Hepatocyte (in vitro differentiated cells): ENCODE measurements at regions not wholly inside any gene's neighbourhood (a gene's known extent, or its start where the extent isn't known, plus 50 kb on each side); places are given as distances from the start of the nearest gene placed in this dataset.
"Not testable (repeated sequence)": the region's sequence is repeated elsewhere in the genome, so short reads cannot be mapped to it uniquely, and the experiment has no call there.

ENCODE experiments used
- DNase-seq: peaks from one replicate; pipeline ENCODE4 v3.0.0-alpha.2; 2016; ENCODE audit warnings: low spot score
- H2AFZ ChIP-seq: fragments of 200-600 bp; sonication (generic); 2 replicates; pipeline ENCODE4 v1.6.0; 2016; ENCODE audit warnings: antibody characterized with exemption, mild to moderate bottlenecking
- H3K27ac ChIP-seq: fragments of 200-600 bp; sonication (generic); 2 replicates; pipeline ENCODE4 v1.5.1; 2016; ENCODE audit warnings: mild to moderate bottlenecking
- H3K27me3 ChIP-seq: fragments of 200-600 bp; sonication (generic); 2 replicates; pipeline ENCODE4 v1.6.1; 2016
- H3K36me3 ChIP-seq: fragments of 200-600 bp; sonication (generic); replicated peaks from 2 replicates; pipeline ENCODE4 v1.5.1; 2016; ENCODE audit warnings: low read depth; ENCODE audit not compliant: insufficient read depth
- H3K4me1 ChIP-seq: fragments of 200-600 bp; sonication (generic); 2 replicates; pipeline ENCODE4 v1.5.1; 2016; ENCODE audit warnings: mild to moderate bottlenecking, moderate library complexity; ENCODE audit not compliant: insufficient read depth
- H3K4me2 ChIP-seq: fragments of 200-600 bp; sonication (generic); 2 replicates; pipeline ENCODE4 v1.6.0; 2016
- H3K4me3 ChIP-seq: fragments of 200-600 bp; sonication (generic); 2 replicates; pipeline ENCODE4 v1.5.1; 2016; ENCODE audit warnings: mild to moderate bottlenecking
- H3K79me2 ChIP-seq: fragments of 200-600 bp; sonication (generic); 2 replicates; pipeline ENCODE4 v1.6.0; 2017; ENCODE audit warnings: mild to moderate bottlenecking
- H3K9me2 ChIP-seq: fragments of 200-600 bp; sonication (generic); replicated peaks from 2 replicates; pipeline ENCODE4 v1.6.0; 2017; ENCODE audit warnings: mild to moderate bottlenecking; ENCODE audit not compliant: insufficient read depth
- H3K9me3 ChIP-seq: fragments of 200-600 bp; sonication (generic); 2 replicates; pipeline ENCODE4 v1.5.1; 2016; ENCODE audit warnings: low read depth, mild to moderate bottlenecking
- H4K20me1 ChIP-seq: fragments of 200-600 bp; sonication (generic); 2 replicates; pipeline ENCODE4 v1.6.0; 2016; ENCODE audit warnings: mild to moderate bottlenecking; ENCODE audit not compliant: insufficient read depth, poor library complexity, severe bottlenecking
- CTCF ChIP-seq: fragments of 200-600 bp; sonication (generic); IDR thresholded peaks from 2 replicates; pipeline ENCODE4 v1.5.1; 2016; ENCODE audit warnings: antibody characterized with exemption, mild to moderate bottlenecking; ENCODE audit not compliant: poor library complexity
- EZH2 ChIP-seq: fragments of 200-600 bp; sonication (generic); IDR thresholded peaks from 2 replicates; pipeline ENCODE4 v1.6.1; 2016; ENCODE audit warnings: antibody characterized with exemption, mild to moderate bottlenecking, borderline replicate concordance
- EZH2phosphoT487 ChIP-seq: fragments of 200-600 bp; sonication (generic); IDR thresholded peaks from one replicate; pipeline ENCODE4 v1.6.1; 2018; ENCODE audit warnings: antibody characterized with exemption, mild to moderate bottlenecking, low read depth, moderate library complexity; ENCODE audit not compliant: unreplicated experiment, severe bottlenecking
- WGBS: methylation state at CpG from one replicate; pipeline ENCODE4 v1.1.6; 2016; ENCODE audit warnings: low lambda C conversion rate; ENCODE audit errors: missing lambda C conversion rate; 5-methylcytosine and 5-hydroxymethylcytosine counted together

DNA sequence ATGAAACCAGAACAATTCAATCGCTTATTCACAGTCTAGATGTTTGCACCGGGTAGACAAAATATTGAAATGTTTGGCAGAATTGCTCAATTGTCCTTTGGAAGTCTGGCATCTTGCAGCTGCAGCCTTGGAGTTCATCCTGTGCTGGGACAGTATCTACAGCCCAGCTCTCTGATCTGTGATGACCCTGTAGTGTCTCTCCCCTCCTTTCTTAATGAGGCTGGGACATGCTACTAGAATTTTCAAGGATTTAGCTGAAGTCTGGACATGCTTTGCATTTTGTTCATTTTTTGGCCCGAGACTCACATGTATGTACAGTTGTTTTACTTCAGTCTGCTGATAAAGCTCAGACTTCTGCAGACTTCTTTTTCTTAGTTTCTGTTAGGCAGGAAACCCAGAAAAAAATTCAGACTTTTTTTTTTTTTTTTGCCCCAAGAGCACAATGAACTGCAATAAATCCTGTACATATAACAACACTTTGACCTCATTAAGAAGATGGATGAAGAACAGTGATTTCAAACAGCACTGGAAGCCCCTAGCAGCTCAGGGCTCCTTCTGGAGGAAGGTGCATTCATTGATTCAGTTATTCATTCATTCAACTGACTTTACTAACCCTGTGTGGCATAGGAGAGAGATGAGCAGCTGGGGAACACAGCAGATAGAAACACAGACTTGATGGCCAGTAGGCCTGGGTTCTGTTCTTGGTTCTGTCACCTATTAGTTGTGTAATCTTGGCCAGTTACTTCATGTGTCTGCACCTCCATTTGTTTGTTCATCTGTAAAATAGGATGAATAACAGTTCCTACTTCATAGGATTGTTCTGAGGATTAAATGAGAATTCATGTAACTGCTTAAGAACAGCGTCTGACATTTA is 210.0 kb downstream of the MAP2K4 start:
- no peaks in the 10 kb centered on the region for H4K20me1 ChIP-seq
- H3K36me3 ChIP-seq: no peaks in the 10 kb centered on the region
- TF ChIP-seq CTCF (no peak), EZH2 (no peak), EZH2phosphoT487 (no peak)
- no peaks in the 10 kb centered on the region for H3K9me3 ChIP-seq
- no peak for DNase-seq
- no peaks in the 10 kb centered on the region for H3K9me2 ChIP-seq
- no peak overlapping the region for H3K4me3 ChIP-seq
- no peak overlapping the region for H3K27ac ChIP-seq
- no peaks in the 10 kb centered on the region for H3K79me2 ChIP-seq
- 63% methylated on average over 4 of the region's 4 CpGs for WGBS
- peaks cover 28% of the 10 kb centered on the region for H3K4me1 ChIP-seq
- H3K27me3 ChIP-seq: no peaks in the 10 kb centered on the region
- H2AFZ ChIP-seq: no peak overlapping the region
- H3K4me2 ChIP-seq: no peak overlapping the region

- H2AFZ ChIP-seq: no peak overlapping the region
- DNase-seq: no peak
- H3K36me3 ChIP-seq: no peaks in the 10 kb centered on the region
- TF ChIP-seq EZH2 (no peak), EZH2phosphoT487 (no peak), CTCF (no peak)
- no peaks in the 10 kb centered on the region for H3K79me2 ChIP-seq
- H3K4me3 ChIP-seq: no peak overlapping the region
- no peak overlapping the region for H3K4me2 ChIP-seq
- no peaks in the 10 kb centered on the region for H3K27me3 ChIP-seq
- no peaks in the 10 kb centered on the region for H3K9me3 ChIP-seq
- no peaks in the 10 kb centered on the region for H3K9me2 ChIP-seq
- no peak overlapping the region for H3K27ac ChIP-seq
- H3K4me1 ChIP-seq: peaks cover 28% of the 10 kb centered on the region
- H4K20me1 ChIP-seq: no peaks in the 10 kb centered on the region
- 84% methylated on average over 2 of the region's 2 CpGs for WGBS
Observed at GRCh38 chr17:12231355-12231682, 210.6 kb downstream of the MAP2K4 start.

DNA sequence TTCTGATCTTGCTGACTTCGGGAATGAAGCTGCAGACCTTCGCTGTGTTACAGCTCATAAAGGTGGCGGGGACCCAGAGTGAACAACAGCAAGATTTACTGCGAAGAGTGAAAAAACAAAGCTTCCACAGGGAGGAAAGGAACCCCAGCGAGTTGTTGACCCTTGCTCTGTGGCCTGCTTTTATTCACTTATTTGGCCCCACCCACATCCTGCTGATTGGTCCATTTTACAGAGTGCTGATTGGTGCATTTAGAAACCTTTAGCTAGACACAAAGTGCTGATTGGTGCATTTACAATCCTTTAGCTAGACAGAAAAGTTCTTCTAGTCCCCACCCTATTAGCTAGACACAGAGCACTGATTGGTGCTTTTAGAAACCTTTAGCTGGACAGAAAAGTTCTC is 218.3 kb downstream of the MAP2K4 start:
- not testable (repeated sequence) for H3K36me3 ChIP-seq, H3K27ac ChIP-seq, H3K27me3 ChIP-seq, H3K4me2 ChIP-seq, H3K79me2 ChIP-seq, H2AFZ ChIP-seq, H3K9me3 ChIP-seq, H3K4me1 ChIP-seq, H3K4me3 ChIP-seq, DNase-seq, H4K20me1 ChIP-seq, H3K9me2 ChIP-seq
- 93% methylated on average over 5 of the region's 5 CpGs for WGBS

GRCh38 chr17:12242345-12242954 is 221.8 kb downstream of the MAP2K4 start:
- Histone ChIP-seq H3K4me3 (no peak overlapping the region), H3K9me2 (no peaks in the 10 kb centered on the region), H3K36me3 (no peaks in the 10 kb centered on the region), H3K27ac (no peak overlapping the region), H3K79me2 (no peaks in the 10 kb centered on the region), H3K9me3 (no peaks in the 10 kb centered on the region), H4K20me1 (no peaks in the 10 kb centered on the region), H2AFZ (no peak overlapping the region), H3K4me2 (no peak overlapping the region), H3K27me3 (no peaks in the 10 kb centered on the region), H3K4me1 (no peaks in the 10 kb centered on the region)
- no peak for DNase-seq
- TF ChIP-seq EZH2 (no peak), CTCF (no peak), EZH2phosphoT487 (no peak)
- WGBS: 84% methylated on average over 9 of the region's 9 CpGs
